ENCODE measurements at regions not wholly inside any gene's neighbourhood (a gene's known extent, or its start where the extent isn't known, plus 50 kb on each side); places are given as distances from the start of the nearest gene placed in this dataset.

DNA sequence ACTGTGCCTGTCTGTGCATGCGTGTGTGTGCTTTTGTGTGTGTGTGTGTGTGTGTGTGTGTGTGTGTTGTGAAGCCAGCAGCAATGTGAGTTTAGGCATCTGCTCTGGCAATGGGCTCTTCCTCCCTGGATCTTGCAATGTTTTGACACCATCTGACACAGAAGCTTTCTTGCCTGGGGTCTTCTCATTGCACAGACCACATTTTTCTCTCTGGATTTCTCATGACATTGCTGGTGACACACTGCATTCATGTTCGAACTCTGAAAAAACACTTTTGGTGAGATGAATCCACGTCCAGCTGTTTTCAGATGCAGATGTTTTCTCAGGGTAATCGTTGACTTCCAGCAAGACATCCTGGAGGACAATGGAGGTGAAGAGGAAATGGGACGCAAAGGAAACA lies 63.0 kb upstream of the FZD8 start:
- 68 to 70% methylated on average over 5 of the region's 5 CpGs for WGBS, 2 donors
- no peak for ATAC-seq (ENCODE audit: insufficient read depth, low FRiP score)
- TF ChIP-seq CTCF (IDR thresholded peaks at IDR 0.05; ENCODE audit: control extremely low read depth, extremely low read depth): no peak
- no peaks in the 10 kb centered on the region for H3K27me3 ChIP-seq (ENCODE audit: control insufficient read depth in 3 of 3, insufficient read depth in 3 of 3, low read length in 2 of 3)
- no peak overlapping the region for H3K27ac ChIP-seq (ENCODE audit: low read depth in 1 of 2, low read length in 1 of 2)
- no peaks in the 10 kb centered on the region for H3K36me3 ChIP-seq (ENCODE audit: control insufficient read depth in 4 of 4, insufficient read depth in 4 of 4, low read length in 4 of 4)
- H3K4me3 ChIP-seq: no peak overlapping the region
- peaks cover 0 to 5% (median 0%) of the 10 kb centered on the region in 5 donors for H3K4me1 ChIP-seq (ENCODE audit: control insufficient read depth in 5 of 5, insufficient read depth in 5 of 5, low read length in 5 of 5)
- no peak overlapping the region for H3K9ac ChIP-seq (ENCODE audit: insufficient read depth in 1 of 2, low read length in 2 of 2)
- DNase-seq: no peak
- peaks cover 0 to 2% (median 0%) of the 10 kb centered on the region in 4 donors for H3K9me3 ChIP-seq (ENCODE audit: control insufficient read depth in 4 of 4, insufficient read depth in 3 of 4, low read length in 3 of 4)

GRCh38 chr10:35704401-35704800 lies 62.3 kb upstream of the FZD8 start:
- H3K4me1 ChIP-seq (ENCODE audit: control insufficient read depth in 5 of 5, insufficient read depth in 5 of 5, low read length in 5 of 5): peaks cover 0 to 5% (median 0%) of the 10 kb centered on the region in 5 donors
- H3K27ac ChIP-seq (ENCODE audit: low read depth in 1 of 2, low read length in 1 of 2): no peak overlapping the region
- H3K36me3 ChIP-seq (ENCODE audit: control insufficient read depth in 4 of 4, insufficient read depth in 4 of 4, low read length in 4 of 4): no peaks in the 10 kb centered on the region
- no peak for TF ChIP-seq CTCF (IDR thresholded peaks at IDR 0.05; ENCODE audit: control extremely low read depth, extremely low read depth)
- peaks cover 0 to 2% (median 0%) of the 10 kb centered on the region in 4 donors for H3K9me3 ChIP-seq (ENCODE audit: control insufficient read depth in 4 of 4, insufficient read depth in 3 of 4, low read length in 3 of 4)
- no peaks in the 10 kb centered on the region for H3K27me3 ChIP-seq (ENCODE audit: control insufficient read depth in 3 of 3, insufficient read depth in 3 of 3, low read length in 2 of 3)
- no peak overlapping the region for H3K9ac ChIP-seq (ENCODE audit: insufficient read depth in 1 of 2, low read length in 2 of 2)
- DNase-seq (no peak), ATAC-seq (ENCODE audit: insufficient read depth, low FRiP score) (no peak)
- no peak overlapping the region for H3K4me3 ChIP-seq

DNA sequence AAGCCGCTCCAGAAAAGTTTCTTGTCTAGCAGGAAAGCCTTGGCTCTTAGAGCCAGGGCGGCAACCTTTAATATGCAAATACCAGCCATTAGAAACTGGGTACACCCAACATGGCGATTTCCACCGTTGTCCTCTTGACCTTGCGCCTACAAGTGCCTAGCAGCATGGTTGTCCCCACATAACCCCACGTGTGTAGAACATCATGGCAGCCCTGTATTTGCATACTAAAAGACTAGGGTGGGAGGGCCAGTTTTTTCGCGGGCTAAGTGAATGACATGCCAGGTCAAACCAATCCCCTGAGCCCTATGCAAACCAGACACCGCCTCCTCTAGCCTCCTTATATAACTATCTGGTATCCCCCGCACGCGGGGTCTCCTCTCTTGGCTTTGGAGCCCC lies 58.4 kb upstream of the FZD8 start:
- no peak for TF ChIP-seq CTCF (IDR thresholded peaks at IDR 0.05; ENCODE audit: control extremely low read depth, extremely low read depth)
- 86 to 88% methylated on average over 12 of the region's 12 CpGs for WGBS, 2 donors
- no peak for ATAC-seq (ENCODE audit: insufficient read depth, low FRiP score)

GRCh38 chr10:35699848-35700486 lies 57.9 kb upstream of the FZD8 start:
- Histone ChIP-seq H3K27ac (ENCODE audit: low read depth in 1 of 2, low read length in 1 of 2) (no peak overlapping the region), H3K36me3 (ENCODE audit: control insufficient read depth in 4 of 4, insufficient read depth in 4 of 4, low read length in 4 of 4) (no peaks in the 10 kb centered on the region), H3K27me3 (ENCODE audit: control insufficient read depth in 3 of 3, insufficient read depth in 3 of 3, low read length in 2 of 3) (no peaks in the 10 kb centered on the region), H3K4me3 (no peak overlapping the region), H3K4me1 (ENCODE audit: control insufficient read depth in 5 of 5, insufficient read depth in 5 of 5, low read length in 5 of 5) (peaks cover 0 to 3% (median 0%) of the 10 kb centered on the region in 5 donors), H3K9me3 (ENCODE audit: control insufficient read depth in 4 of 4, insufficient read depth in 3 of 4, low read length in 3 of 4) (no peaks in the 10 kb centered on the region), H3K9ac (ENCODE audit: insufficient read depth in 1 of 2, low read length in 2 of 2) (no peak overlapping the region)
- DNase-seq (no peak), ATAC-seq (ENCODE audit: insufficient read depth, low FRiP score) (no peak)
- TF ChIP-seq CTCF (IDR thresholded peaks at IDR 0.05; ENCODE audit: control extremely low read depth, extremely low read depth): no peak
- 90 to 93% methylated on average over 5 of the region's 5 CpGs for WGBS, 2 donors

More for the DNA sequence above, 58.4 kb upstream of the FZD8 start:
- H3K4me1 ChIP-seq (ENCODE audit: control insufficient read depth in 5 of 5, insufficient read depth in 5 of 5, low read length in 5 of 5): peaks cover 0 to 5% (median 0%) of the 10 kb centered on the region in 5 donors
- H3K9ac ChIP-seq (ENCODE audit: insufficient read depth in 1 of 2, low read length in 2 of 2): no peak overlapping the region
- H3K4me3 ChIP-seq: no peak overlapping the region
- no peak for DNase-seq
- H3K9me3 ChIP-seq (ENCODE audit: control insufficient read depth in 4 of 4, insufficient read depth in 3 of 4, low read length in 3 of 4): no peaks in the 10 kb centered on the region
- no peaks in the 10 kb centered on the region for H3K27me3 ChIP-seq (ENCODE audit: control insufficient read depth in 3 of 3, insufficient read depth in 3 of 3, low read length in 2 of 3)
- no peak overlapping the region for H3K27ac ChIP-seq (ENCODE audit: low read depth in 1 of 2, low read length in 1 of 2)
- no peaks in the 10 kb centered on the region for H3K36me3 ChIP-seq (ENCODE audit: control insufficient read depth in 4 of 4, insufficient read depth in 4 of 4, low read length in 4 of 4)
